ENCODE measurements at regions not wholly inside any gene's neighbourhood (a gene's known extent, or its start where the extent isn't known, plus 50 kb on each side); places are given as distances from the start of the nearest gene placed in this dataset.
"Not testable (repeated sequence)": the region's sequence is repeated elsewhere in the genome, so short reads cannot be mapped to it uniquely, and the experiment has no call there.

DNA sequence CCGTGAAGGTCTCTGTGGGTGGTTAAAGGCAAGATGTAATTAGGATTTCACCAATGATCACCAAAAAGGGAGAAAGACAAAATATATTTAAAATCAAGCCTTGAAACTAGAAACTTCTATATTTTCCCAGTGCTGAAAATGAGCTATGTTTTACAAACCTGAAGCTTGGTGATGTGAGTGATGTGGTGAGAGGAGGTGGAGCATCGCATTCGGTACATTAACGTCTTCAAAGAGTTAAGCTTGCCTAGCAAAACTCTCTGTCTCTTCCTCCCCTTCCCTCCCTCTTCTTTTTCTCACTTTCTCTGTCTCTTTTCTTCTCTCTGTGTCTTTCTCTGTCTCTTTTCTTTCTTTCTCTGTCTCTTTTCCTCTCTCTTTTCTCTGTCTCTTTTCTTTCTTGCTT, 347.3 kb upstream of the IRX2 start:
- DNase-seq = no peak

DNA sequence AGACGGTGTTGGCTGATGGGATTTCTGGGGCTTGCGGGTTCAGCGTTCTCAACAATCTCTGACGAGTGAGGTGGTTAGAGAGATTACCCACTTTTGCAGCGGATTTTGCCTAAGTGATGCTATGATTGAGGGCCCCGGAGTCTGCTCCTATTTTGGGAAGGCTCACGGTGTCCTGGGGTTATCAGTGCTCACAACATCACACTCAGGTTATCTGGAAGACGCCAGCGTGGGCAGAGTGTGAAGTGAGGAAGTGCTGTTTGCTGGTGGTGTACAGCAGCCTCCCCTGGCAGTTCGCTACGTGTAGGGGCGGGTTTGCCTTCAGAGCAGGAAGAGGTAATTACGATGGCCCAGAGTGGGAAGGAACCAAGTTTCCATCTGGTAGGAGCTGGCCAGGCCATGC, 341.2 kb upstream of the IRX2 start:
- DNase-seq = no peak

DNA sequence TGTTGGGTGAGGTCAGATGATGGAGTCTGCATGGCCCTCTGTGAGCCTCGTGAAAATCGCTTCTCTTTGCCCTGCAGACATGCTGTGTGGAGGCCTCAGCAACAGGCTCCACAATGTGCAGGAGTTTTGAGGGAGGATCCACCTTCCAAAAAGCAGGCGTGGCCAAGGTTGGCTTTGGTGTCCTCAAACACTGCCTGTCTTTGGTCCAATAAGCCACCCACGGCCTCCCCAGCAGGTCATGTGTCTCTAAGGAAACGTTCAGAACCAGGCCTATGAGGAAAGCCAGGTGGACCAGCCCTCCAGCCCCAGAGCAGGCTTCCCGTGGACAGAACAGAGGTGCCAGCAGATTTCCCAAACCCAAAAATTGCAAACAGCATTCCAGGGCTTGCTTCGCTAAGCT, 340.7 kb upstream of the IRX2 start:
- DNase-seq = no peak

DNA sequence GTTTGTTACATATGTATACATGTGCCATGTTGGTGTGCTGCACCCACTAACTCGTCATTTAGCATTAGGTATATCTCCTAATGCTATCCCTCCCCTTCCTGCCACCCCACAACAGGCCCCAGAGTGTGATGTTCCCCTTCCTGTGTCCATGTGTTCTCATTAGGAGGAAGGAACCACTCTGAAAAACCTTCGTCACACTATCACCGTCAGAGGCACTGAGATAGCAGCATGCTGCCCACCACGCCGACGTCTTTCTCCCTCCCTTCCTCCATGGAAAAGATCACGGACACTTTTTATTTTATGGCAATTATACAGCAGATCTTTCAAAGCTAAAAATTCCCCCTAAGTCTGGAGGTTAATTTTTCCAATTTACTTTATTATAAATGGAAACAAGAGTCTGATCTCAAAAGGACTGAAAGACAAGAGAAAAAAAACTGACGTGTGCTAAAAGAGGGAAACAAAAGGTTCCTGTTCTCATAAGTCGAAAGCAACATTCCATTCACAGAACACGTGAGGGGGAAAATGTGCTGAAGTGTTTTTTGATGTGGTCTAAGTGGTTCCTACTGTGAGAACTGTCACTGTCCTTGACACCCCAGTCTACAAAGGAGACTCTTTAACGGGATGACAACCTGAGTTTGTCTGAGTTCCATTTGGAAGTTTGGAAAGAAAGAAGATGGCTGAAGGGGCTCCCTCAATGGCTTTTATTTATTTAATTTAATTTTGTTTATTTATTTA, 339.7 kb upstream of the IRX2 start:
- no peak for DNase-seq

DNA sequence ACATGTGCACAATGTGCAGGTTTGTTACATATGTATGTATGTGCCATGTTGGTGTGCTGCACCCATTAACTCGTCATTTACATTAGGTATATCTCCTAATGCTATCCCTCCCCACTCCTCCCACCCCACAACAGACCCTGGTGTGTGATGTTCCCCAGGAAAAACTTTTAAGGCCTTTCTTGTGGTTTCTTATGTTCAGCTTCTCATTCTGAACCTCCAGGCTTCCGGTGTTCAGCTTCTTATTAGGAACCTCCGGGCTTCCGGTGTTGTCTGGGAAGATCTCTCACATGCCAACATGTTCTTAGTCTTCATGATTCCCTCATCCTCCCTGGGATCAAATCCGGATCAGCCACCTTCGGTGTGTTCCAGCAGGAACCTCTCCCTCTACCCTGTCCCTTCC, 338.8 kb upstream of the IRX2 start:
- not testable (repeated sequence) for DNase-seq

DNA sequence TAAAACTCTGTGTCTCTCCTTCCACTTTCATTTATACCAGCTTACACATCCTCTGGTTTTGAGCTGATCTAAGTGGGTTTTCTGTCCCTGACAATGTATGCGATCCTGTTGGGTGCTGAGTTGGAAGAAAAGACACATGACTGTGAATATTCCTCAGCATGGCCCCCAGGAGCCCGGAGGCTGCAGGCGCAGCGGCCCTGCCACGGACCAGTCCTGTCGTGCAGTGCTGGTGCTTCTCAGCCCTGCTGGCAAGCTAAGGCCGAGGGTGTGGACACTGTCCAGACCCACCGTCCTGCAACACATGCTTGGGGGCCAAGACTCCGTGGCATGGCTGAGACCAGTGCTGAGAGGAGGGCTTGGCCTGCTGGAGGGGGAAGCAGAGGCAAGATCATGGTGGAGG, 328.9 kb upstream of the IRX2 start:
- no peak for DNase-seq

DNA sequence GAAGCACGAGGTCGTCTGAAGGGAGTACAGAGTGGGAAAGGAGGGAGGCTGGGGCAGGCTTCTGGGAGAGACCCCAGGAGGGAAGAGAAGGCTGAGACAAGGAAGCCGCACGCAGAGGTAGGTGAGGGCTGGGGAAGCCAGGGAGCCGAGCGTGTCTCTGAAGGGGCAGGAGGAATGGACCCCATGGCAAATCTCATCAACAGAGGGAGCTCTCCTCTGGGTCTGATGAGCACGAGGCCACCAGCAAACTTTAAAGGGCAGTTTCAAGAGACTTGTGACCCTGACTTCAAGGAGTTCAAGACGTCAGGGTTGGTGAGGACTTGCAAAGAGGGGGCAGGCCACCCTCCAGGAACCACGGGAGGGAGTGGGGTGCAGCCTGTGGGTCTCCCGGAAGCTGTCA, 326.2 kb upstream of the IRX2 start:
- DNase-seq = no peak

DNA sequence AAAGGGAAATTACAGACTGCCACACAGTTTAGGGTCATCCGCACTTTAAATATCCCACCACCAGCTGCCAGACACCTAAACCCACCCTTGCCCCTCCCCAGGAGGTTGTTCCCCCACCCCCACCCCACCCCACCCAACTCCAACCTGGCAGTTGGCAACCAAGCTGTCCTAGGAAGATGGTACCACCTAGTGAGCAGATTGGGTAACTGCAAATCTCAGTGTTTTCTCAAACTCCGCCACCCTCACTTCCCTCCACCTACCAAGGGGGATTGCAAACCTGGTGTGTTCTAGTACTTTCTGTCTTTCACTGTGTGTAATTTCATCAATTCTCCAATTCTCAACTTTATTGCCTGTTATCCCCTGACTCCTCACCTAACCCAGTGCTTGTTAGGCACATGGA, 323.8 kb upstream of the IRX2 start:
- DNase-seq = no peak

DNA sequence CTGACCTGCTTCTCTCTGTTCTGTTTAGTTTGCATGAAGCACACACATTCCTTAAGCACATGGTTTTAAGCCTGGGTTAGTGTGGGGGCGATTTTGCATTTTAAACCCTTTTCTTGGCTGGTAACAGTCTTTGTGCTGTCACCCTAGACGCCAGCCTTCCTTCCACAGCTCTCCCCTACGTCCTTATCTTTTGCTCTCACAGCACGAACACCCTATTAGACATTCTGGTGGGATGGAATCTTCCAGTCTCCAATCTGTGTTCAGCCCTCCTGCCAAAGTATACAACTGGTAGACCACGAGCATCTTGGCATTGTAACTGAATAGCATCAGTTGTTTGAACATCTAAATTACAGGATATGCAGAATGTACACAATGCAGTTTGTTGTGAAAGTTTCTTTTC, 316.9 kb upstream of the IRX2 start:
- DNase-seq = no peak

DNA sequence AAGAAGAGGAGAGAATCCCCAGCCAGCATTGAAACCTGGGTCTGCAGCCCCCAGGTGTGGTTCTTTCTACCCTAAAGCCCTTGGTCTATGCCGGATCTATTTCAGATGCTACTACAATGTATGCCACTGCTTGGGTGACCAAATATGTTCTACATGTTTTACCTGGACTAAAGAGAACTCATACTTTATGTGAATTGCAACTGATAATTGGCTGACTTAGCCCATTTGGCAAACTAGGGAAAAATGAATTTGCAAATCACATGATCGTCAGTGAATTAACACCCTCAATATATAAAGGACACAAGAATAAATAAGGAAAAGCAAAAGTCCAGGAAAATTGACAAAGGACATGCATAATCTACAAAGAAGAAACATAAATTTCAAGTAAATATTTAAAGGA, 308.8 kb upstream of the IRX2 start:
- no peak for DNase-seq

DNA sequence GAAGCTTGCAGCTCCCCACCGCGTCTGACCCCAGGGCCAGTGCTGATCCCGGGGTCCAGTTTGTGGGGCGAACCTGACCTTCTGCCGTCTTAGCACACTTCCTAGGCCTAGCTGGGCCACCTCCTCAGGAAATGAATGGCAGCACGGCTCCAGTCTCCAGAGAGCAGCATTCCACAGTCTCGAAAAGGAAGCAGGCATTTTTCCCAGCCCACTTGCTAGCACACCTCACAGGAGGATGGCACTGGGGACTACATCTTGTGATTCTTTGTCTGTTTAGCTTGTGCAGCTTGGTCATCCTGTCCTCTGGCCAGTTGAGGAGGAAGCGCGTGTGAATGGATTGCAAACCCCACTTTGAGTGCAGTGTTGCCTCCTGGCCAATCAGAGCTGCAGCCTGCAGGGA, 308.0 kb upstream of the IRX2 start:
- no peak for DNase-seq

DNA sequence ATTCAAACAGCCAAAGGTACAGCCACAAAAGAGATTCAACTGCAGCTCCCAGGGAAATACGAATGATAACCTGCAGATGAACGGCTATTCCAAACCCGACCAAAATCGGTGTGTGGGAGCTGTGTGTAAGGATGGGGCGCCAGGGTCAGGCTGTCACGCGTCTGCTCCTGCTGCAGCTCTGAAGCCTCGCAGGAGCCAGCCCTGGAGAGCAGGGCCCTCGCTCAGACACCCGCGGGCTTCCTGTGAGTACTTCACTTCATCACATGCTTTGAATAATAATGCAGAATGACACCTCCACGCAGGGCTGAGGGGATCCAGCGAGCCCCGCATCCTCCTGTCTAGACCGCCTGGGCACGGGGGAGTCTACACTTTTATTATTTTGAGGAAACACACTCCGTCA, 307.5 kb upstream of the IRX2 start:
- no peak for DNase-seq

DNA sequence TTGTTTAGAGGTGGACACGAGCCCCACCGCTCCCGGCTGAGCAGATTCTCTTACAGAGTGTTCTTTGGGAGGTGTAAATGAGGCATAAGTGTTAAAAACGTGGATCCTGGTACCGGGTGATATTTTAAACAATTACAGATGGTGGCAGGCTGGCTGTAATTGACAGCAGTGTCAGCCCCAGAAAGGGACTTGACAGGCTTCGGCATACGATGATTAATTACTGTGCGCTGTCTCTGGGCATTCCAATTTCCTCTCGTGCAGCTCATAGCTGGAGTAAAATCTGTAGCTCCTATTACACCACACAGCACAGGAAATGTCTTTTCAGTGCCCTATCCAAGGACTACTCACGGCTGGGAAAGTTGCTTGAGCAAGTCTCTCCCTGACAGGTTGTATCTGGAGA, 305.4 kb upstream of the IRX2 start:
- no peak for DNase-seq

DNA sequence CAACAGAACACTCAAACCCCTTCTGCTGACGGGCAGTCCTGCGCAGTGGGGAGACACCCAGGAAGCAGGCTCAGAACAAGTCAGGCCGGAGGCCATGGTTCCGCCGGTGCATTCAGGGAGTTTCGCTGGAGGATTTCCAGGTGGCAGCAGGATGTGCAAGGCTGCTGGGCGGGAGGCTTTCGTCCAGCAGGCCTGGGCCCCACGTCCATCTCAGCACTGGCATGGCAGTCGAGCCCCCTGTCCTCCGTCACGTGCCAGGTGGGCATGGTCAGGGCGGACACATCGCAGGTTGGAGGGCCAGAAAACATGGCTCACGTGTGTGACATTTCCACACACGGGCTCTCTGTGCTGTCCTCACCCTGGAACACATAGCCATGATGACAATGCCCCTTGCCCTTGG, 299.9 kb upstream of the IRX2 start:
- DNase-seq = no peak

DNA sequence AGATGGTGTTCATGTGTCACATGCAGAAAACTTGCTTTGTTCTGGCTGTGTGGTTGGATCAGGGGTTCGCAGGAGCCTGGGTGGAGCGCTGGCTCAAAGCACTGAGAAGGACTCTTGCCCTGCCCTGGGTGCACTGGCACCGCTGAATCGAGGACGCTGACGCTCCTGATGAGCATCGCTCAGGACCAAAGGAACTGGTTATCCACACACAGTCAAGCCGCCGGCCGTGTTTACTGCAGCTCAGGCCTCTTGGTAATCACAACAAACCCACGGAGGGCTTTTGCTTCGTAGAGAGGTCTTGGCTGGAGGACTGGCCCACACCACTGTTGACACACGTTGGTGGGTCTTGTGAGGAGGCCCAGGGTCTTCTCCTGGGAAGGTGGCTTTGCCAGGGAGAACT, 299.4 kb upstream of the IRX2 start:
- no peak for DNase-seq

DNA sequence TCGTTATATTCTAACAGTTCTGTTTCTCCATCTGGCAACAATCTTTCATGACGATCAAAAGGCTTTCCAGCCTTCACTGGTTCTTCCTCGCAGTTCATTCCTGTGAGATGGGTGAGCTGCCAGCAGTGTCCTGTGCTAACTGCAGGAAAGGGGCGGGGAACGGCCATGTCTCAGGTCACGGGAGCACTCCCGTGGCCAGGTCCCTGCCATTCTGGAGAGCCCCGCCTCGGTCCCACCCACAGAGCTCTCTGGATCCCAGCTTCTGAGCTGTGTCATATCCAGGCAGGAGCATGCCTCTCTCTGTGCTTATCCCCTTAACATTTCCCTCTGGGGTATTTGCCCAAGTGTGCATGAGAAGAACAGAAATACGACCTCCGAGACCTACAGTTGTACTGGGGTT, 297.8 kb upstream of the IRX2 start:
- DNase-seq = no peak

DNA sequence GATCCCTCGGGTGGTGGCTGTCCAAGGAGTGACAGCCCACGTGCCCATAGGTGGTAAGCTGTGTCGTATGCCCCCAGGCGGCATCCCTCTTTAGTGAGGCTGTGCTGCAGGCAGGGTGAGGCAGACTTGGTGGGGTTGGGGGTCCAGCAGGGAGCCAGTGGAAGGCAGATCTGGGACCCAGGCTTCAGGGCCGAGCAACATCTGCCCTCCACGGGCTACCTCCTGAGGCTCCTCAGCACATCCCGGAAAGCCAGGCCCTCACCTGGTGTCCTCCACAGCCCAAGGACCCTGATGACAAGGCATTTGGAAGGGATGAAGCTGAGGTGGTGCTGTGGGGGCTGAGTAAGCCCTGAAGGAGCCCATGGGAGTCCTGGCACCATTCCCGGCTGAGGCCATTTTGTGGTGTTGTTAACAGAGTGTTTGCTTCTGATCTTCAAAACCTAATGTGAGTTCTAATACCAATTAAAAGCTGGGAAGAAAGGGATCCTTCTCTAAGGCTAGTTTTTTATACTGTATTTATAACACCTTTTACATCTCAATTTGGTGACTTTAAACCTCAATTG, 295.8 kb upstream of the IRX2 start:
- no peak for DNase-seq

DNA sequence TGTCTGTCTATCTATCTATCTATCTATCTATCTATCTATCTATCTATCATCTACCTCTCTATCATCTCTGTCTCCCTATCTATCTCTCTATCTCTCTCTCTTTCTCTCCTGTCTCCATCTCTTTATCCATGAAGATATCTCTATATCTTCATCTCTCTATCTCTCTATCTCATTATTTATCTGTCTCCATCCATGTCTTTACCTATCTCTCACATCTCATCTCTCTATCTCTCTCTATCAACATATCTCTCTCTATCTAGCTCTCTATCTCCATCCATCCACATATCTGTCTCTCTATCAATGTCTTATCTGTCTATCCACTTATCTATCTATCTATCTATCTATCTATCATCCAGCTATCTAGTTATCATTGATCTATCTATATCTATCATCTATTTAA, 292.1 kb upstream of the IRX2 start:
- DNase-seq = no peak

DNA sequence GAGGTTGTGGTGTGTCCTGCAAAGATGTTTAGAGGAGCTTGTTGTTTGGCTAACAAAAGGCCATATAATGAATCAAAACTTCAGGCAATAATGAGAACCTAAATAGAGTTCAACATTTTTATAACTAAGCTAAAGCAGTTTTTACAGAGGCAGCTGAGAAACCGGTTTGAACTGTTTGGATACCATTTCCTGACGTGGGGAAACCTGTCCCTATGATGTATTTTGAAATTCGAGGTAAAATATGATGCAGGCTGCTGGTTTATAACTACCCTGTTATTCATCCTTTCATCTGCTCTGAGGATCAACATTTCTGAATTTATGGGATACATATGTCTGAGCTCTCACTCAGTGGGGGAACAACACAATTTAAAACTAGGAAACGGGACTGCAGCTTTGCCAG, 289.5 kb upstream of the IRX2 start:
- no peak for DNase-seq

DNA sequence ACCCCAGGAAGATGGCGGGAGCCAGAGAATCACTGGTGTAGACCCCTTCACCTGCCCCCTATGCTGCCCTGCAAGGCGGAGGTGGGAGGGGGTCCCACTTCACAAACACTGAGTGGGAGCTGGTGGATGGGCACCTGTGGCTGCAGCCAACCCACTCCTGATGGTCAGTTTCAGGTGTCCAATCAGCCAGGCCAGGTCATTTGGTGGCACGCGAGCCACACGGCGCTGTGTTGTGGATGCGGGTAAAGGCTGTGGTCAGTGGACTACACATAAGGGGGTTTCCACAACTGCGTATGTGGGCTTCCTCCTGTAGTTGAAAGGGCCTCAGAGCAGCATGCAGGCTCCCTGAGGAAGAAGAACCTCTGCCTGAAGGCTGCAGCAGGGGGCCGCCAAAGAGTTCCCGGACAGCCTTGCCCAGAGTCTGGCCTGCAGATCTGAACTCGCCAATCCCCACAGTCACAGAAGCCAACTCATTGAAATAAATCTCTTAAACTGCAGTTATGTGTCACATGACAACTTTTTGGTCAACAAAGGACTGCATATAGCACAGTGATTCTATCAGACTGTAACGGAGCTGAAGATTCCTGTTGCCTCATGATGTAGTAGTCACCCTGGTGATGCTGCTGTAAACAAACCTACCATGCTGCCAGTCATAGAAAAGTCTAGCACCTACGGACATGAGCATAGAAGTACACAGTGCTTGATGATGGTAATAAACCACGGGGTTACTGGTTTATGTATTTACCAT, 284.7 kb upstream of the IRX2 start:
- DNase-seq = no peak

DNA sequence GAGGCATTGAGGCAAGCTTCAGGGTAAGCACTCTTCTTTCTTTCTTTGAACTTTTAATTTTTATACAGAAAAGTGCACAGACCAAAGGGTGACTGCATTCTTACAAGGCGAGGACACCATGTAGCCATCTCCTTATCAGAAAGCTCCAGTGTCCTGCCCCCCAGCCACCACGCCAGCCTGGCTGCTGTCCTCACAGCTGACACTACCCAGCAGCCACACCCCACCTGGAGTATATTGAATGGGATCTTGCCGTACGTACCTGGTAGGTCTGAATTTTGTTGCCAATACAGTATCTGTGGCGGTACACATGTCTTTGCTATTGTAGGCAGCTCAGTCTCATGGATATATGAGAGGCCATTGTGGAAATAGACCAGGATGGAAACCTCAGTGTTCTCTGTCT, 284.0 kb upstream of the IRX2 start:
- DNase-seq = no peak

DNA sequence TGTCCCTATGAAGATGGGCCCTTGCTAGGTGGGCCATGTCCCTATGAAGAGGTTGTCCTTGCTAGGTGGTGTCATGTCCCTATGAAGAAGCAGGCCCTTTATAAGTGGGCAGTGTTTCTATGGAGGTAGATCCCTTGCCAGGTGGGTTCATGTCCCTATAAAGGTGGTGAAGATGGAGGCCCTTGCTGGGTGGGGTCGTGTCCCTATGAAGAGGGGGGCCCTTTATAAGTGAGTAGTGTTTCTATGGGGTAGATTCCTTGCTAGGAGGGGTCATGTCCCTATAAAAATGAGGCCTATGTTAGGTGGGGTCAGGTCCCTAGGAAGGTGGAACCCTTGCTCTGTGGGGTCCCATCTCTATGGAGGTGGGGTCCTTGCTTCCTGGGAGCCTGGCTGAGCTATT, 283.4 kb upstream of the IRX2 start:
- no peak for DNase-seq

DNA sequence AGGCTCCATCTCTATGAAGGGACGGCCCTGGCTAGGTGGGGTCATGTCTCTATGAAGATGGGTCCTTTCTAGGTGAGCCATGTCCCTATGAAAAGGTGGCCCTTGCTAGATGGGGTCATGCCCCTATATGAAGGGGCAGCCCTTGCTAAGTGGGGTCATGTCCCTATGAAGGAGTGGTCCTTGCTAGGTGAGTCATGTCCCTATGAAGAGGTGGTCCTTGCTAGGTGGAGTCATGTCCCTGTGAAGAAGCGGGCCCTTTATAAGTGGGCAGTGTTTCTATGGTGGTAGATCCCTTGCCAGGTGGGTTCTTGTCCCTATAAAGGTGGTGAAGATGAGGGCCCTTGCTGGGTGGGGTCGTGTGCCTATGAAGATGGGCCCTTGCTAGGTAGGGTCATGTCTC, 283.0 kb upstream of the IRX2 start:
- DNase-seq = no peak

DNA sequence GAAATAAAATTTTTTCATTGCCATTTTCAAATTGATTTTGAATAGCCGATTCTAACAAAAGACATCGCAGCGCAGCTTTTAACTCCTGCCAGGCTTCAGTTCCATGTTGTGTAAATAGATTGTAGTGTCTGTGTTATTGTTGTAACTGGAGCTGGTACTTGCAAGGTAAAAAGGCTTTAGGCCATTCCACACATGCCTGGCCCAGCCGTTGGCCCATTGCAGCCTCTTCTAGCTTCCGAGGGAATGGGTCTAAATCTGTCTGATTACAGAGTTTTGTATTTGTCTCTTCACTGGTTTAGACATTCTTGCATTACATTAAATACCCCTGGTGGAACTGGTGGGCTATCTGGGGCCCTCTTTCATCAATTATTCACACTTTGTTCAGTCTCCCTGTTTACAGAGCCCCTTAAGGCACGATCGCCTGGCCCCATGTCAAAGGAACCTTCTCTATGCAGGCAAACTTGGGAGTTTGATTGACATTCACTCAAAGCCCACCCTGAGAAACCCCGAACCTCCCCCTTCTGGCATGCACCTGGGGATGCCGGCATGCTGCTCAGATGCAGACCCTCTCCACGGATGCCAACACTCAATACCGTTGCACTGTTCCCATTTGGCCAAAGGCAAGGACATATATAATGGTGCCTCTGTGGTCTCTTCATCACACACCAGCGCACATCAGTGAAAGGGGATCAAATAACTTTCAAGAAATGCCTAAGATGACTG, 281.7 kb upstream of the IRX2 start:
- DNase-seq = no peak

All from EL (cell line).